ENCODE measurements at regions not wholly inside any gene's neighbourhood (a gene's known extent, or its start where the extent isn't known, plus 50 kb on each side); places are given as distances from the start of the nearest gene placed in this dataset.
"Not testable (repeated sequence)": the region's sequence is repeated elsewhere in the genome, so short reads cannot be mapped to it uniquely, and the experiment has no call there.

GRCh38 chr4:141331534-141332358, 111.1 kb downstream of the ZNF330 start:
- H3K27ac Mint-ChIP-seq: no peak overlapping the region
- no peaks in the 10 kb centered on the region for H3K4me1 Mint-ChIP-seq
- H3K36me3 Mint-ChIP-seq: no peaks in the 10 kb centered on the region
- no peaks in the 10 kb centered on the region for H3K9me3 Mint-ChIP-seq
- ATAC-seq (ENCODE audit: low read depth) (no peak), DNase-seq (no peak)
- peaks cover 57% of the 10 kb centered on the region for H3K27me3 Mint-ChIP-seq
- no peak overlapping the region for H3K4me3 Mint-ChIP-seq
- POLR2A ChIA-PET: no interaction called here

GRCh38 chr4:141332359-141333181, 111.9 kb downstream of the ZNF330 start:
- Mint-ChIP-seq H3K27me3 (peaks cover 51% of the 10 kb centered on the region), H3K4me3 (peak overlapping the region; percentile 40)
- H3K4me1 Mint-ChIP-seq; H3K27ac Mint-ChIP-seq; DNase-seq; H3K9me3 Mint-ChIP-seq; POLR2A ChIA-PET; ATAC-seq (ENCODE audit: low read depth); H3K36me3 Mint-ChIP-seq: not testable (repeated sequence)

GRCh38 chr4:141333456-141334230, 112.9 kb downstream of the ZNF330 start:
- H3K4me1 Mint-ChIP-seq; H3K36me3 Mint-ChIP-seq; H3K27ac Mint-ChIP-seq; POLR2A ChIA-PET; DNase-seq; ATAC-seq (ENCODE audit: low read depth); H3K4me3 Mint-ChIP-seq; H3K9me3 Mint-ChIP-seq: not testable (repeated sequence)
- H3K27me3 Mint-ChIP-seq: peaks cover 47% of the 10 kb centered on the region

GRCh38 chr4:141335166-141335565, 114.5 kb downstream of the ZNF330 start:
- H3K36me3 Mint-ChIP-seq: no peaks in the 10 kb centered on the region
- DNase-seq (no peak), ATAC-seq (ENCODE audit: low read depth) (no peak)
- H3K4me3 Mint-ChIP-seq: no peak overlapping the region
- H3K27ac Mint-ChIP-seq: no peak overlapping the region
- H3K27me3 Mint-ChIP-seq: peaks cover 40% of the 10 kb centered on the region
- no peaks in the 10 kb centered on the region for H3K4me1 Mint-ChIP-seq
- H3K9me3 Mint-ChIP-seq: no peaks in the 10 kb centered on the region
- POLR2A ChIA-PET: no interaction called here

- ATAC-seq (ENCODE audit: low read depth) (no peak), DNase-seq (no peak)
- H3K36me3 Mint-ChIP-seq: no peaks in the 10 kb centered on the region
- no peak overlapping the region for H3K27ac Mint-ChIP-seq
- POLR2A ChIA-PET: no interaction called here
- no peaks in the 10 kb centered on the region for H3K4me1 Mint-ChIP-seq
- no peak overlapping the region for H3K4me3 Mint-ChIP-seq
- peaks cover 23% of the 10 kb centered on the region for H3K27me3 Mint-ChIP-seq
- no peaks in the 10 kb centered on the region for H3K9me3 Mint-ChIP-seq
Measured at GRCh38 chr4:141338238-141338637, 117.5 kb downstream of the ZNF330 start.

- DNase-seq: no peak
- H3K4me1 Mint-ChIP-seq: no peaks in the 10 kb centered on the region
- H3K36me3 Mint-ChIP-seq: no peaks in the 10 kb centered on the region
- H3K4me3 Mint-ChIP-seq: no peak overlapping the region
- POLR2A ChIA-PET: no interaction called here
- peaks cover 17% of the 10 kb centered on the region for H3K27me3 Mint-ChIP-seq
- H3K9me3 Mint-ChIP-seq: no peaks in the 10 kb centered on the region
- no peak for ATAC-seq (ENCODE audit: low read depth)
- no peak overlapping the region for H3K27ac Mint-ChIP-seq
Measured at GRCh38 chr4:141339391-141339790, 118.7 kb downstream of the ZNF330 start.

- H3K27ac Mint-ChIP-seq: no peak overlapping the region
- POLR2A ChIA-PET: no interaction called here
- ATAC-seq (ENCODE audit: low read depth): no peak
Measured at GRCh38 chr4:141339966-141340365, 119.3 kb downstream of the ZNF330 start.

GRCh38 chr4:141340458-141340857, 119.8 kb downstream of the ZNF330 start:
- H3K36me3 Mint-ChIP-seq: no peaks in the 10 kb centered on the region
- no peak for DNase-seq
- no peak for ATAC-seq (ENCODE audit: low read depth)
- peaks cover 8% of the 10 kb centered on the region for H3K27me3 Mint-ChIP-seq
- no peak overlapping the region for H3K4me3 Mint-ChIP-seq
- H3K27ac Mint-ChIP-seq: no peak overlapping the region
- POLR2A ChIA-PET: no interaction called here
- no peaks in the 10 kb centered on the region for H3K4me1 Mint-ChIP-seq
- H3K9me3 Mint-ChIP-seq: no peaks in the 10 kb centered on the region

More at GRCh38 chr4:141339966-141340365, 119.3 kb downstream of the ZNF330 start:
- Mint-ChIP-seq H3K36me3 (no peaks in the 10 kb centered on the region), H3K4me3 (no peak overlapping the region), H3K27me3 (peaks cover 12% of the 10 kb centered on the region), H3K4me1 (no peaks in the 10 kb centered on the region), H3K9me3 (no peaks in the 10 kb centered on the region)
- DNase-seq: no peak

GRCh38 chr4:141346144-141346543, 125.4 kb downstream of the ZNF330 start:
- no peaks in the 10 kb centered on the region for H3K9me3 Mint-ChIP-seq
- POLR2A ChIA-PET: no interaction called here
- no peaks in the 10 kb centered on the region for H3K4me1 Mint-ChIP-seq
- peaks cover 8% of the 10 kb centered on the region for H3K27me3 Mint-ChIP-seq
- no peaks in the 10 kb centered on the region for H3K36me3 Mint-ChIP-seq
- DNase-seq: no peak
- no peak overlapping the region for H3K27ac Mint-ChIP-seq
- ATAC-seq (ENCODE audit: low read depth): no peak
- H3K4me3 Mint-ChIP-seq: no peak overlapping the region

GRCh38 chr4:141347684-141348083, 127.0 kb downstream of the ZNF330 start:
- peaks cover 5% of the 10 kb centered on the region for H3K27me3 Mint-ChIP-seq
- POLR2A ChIA-PET: no interaction called here
- H3K4me1 Mint-ChIP-seq: peaks cover 1% of the 10 kb centered on the region
- no peak for DNase-seq
- no peak for ATAC-seq (ENCODE audit: low read depth)
- H3K36me3 Mint-ChIP-seq: no peaks in the 10 kb centered on the region
- no peak overlapping the region for H3K4me3 Mint-ChIP-seq
- no peaks in the 10 kb centered on the region for H3K9me3 Mint-ChIP-seq
- no peak overlapping the region for H3K27ac Mint-ChIP-seq

GRCh38 chr4:141348125-141348524, 127.4 kb downstream of the ZNF330 start:
- no peak overlapping the region for H3K4me3 Mint-ChIP-seq
- H3K4me1 Mint-ChIP-seq: peaks cover 4% of the 10 kb centered on the region
- no peak for ATAC-seq (ENCODE audit: low read depth)
- no peaks in the 10 kb centered on the region for H3K36me3 Mint-ChIP-seq
- H3K27me3 Mint-ChIP-seq: peaks cover 2% of the 10 kb centered on the region
- no peaks in the 10 kb centered on the region for H3K9me3 Mint-ChIP-seq
- POLR2A ChIA-PET: no interaction called here
- DNase-seq: no peak
- no peak overlapping the region for H3K27ac Mint-ChIP-seq

- Mint-ChIP-seq H3K27me3 (no peaks in the 10 kb centered on the region), H3K4me3 (no peak overlapping the region), H3K36me3 (no peaks in the 10 kb centered on the region), H3K4me1 (peaks cover 5% of the 10 kb centered on the region), H3K9me3 (no peaks in the 10 kb centered on the region), H3K27ac (no peak overlapping the region)
- POLR2A ChIA-PET: no interaction called here
- ATAC-seq (ENCODE audit: low read depth) (no peak), DNase-seq (no peak)
Measured at GRCh38 chr4:141348573-141348972, 127.9 kb downstream of the ZNF330 start.

GRCh38 chr4:141349236-141349635, 128.5 kb downstream of the ZNF330 start:
- H3K27ac Mint-ChIP-seq: no peak overlapping the region
- H3K27me3 Mint-ChIP-seq: no peaks in the 10 kb centered on the region
- H3K4me3 Mint-ChIP-seq: no peak overlapping the region
- H3K36me3 Mint-ChIP-seq: no peaks in the 10 kb centered on the region
- H3K4me1 Mint-ChIP-seq: peaks cover 5% of the 10 kb centered on the region
- ATAC-seq (ENCODE audit: low read depth): no peak
- DNase-seq: no peak
- POLR2A ChIA-PET: no interaction called here
- no peaks in the 10 kb centered on the region for H3K9me3 Mint-ChIP-seq

Measured in activated naive CD8-positive, alpha-beta T cell treated with anti-CD3 and anti-CD28 coated beads, Interleukin-2, amount 10 ng/mL, durations not matched to agents 7 days and 5 days (primary cell).